Breast epithelium (tissue), 4 donors: ENCODE measurements at regions not wholly inside any gene's neighbourhood (a gene's known extent, or its start where the extent isn't known, plus 50 kb on each side); places are given as distances from the start of the nearest gene placed in this dataset.

Source experiments
- DNase-seq, 2 donors: peaks; one replicate each; pipeline ENCODE4 v3.0.0-alpha.2; 2019; ENCODE audit warnings: low spot score in 2 of 2
- H3K27ac ChIP-seq, 2 donors: fragments of 200-600 bp; sonication (generic) in 1 of 2; one replicate each; pipeline ENCODE4 v1.5.1; 2016 to 2019; ENCODE audit warnings: mild to moderate bottlenecking in 1 of 2
- H3K27me3 ChIP-seq, 2 donors: fragments of 200-600 bp; sonication (generic) in 1 of 2; one replicate each; pipeline versions ENCODE4 v1.5.1 to v1.6.0; 2017 to 2019; ENCODE audit warnings: control low read depth in 1 of 2, mild to moderate bottlenecking in 1 of 2
- H3K36me3 ChIP-seq: fragments of 200-600 bp; one replicate; pipeline ENCODE4 v1.5.1; 2019
- H3K4me1 ChIP-seq, 2 donors: fragments of 200-600 bp; sonication (generic); one replicate each; pipeline ENCODE4 v1.5.1; 2016 to 2019; ENCODE audit warnings: control low read depth in 1 of 2
- H3K4me3 ChIP-seq, 3 donors: fragments of 200-600 bp; sonication (generic); 1 replicate in 2 of 3; 2 replicates in 1 of 3; pipeline ENCODE4 v1.5.1; 2016 to 2019; ENCODE audit warnings: mild to moderate bottlenecking in 3 of 3, moderate library complexity in 2 of 3
- H3K9me3 ChIP-seq, 2 donors: fragments of 200-600 bp; sonication (generic) in 1 of 2; one replicate each; pipeline ENCODE4 v1.5.1; 2016 to 2019; ENCODE audit warnings: control low read depth in 1 of 2
- POLR2A ChIP-seq: fragments of 450-650 bp; IDR thresholded peaks from one replicate; pipeline ENCODE4 v1.6.1; 2016; ENCODE audit warnings: antibody characterized with exemption, mild to moderate bottlenecking, moderate library complexity
- POLR2AphosphoS5 ChIP-seq, 3 donors: sonication (generic); formaldehyde crosslinking; IDR thresholded peaks; one replicate each; pipeline ENCODE4 v1.6.1; 2017; ENCODE audit warnings: antibody characterized with exemption in 3 of 3
- intact Hi-C: fragments of 100-400 bp; cut with DNase I; formaldehyde crosslinking; loops from one replicate; pipeline ENCODE4 v1.15.1; 2023; ENCODE audit warnings: low total_unique reads
- TF ChIP-seq, protein P1 (sequence below), 3 donors: fragments of 450-650 bp; IDR thresholded peaks; one replicate each; pipeline ENCODE4 v1.5.1; 2016 to 2017; ENCODE audit warnings: antibody characterized with exemption in 3 of 3, mild to moderate bottlenecking in 3 of 3, moderate library complexity in 3 of 3

DNA sequence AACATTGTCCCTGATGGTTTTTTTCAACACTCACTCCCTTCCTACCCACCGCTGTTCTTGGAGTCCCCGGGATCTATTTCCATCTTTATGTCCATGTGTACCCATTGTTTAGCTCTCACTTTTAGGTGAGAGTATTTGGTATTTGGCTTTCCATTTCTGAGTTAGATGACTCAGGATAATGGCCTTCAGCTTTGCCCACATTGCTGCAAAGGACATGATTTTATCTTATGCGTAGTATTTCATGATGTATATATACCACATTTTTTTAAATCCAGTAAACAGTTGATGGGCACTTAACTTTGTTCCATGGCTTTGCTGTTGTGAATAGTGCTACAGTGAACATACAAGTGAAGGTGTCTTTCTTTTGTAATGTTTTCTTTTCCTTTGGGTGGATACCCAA lies 123.5 kb upstream of the KITLG start:
- Histone ChIP-seq H3K36me3 (no peaks in the 10 kb centered on the region), H3K4me3 (no peak overlapping the region), H3K4me1 (no peaks in the 10 kb centered on the region), H3K27ac (no peak overlapping the region), H3K9me3 (peaks cover 0 to 13% of the 10 kb centered on the region in 2 donors), H3K27me3 (no peaks in the 10 kb centered on the region)
- intact Hi-C loops = no loop called here
- TF ChIP-seq POLR2A (no peak), POLR2AphosphoS5 (IDR thresholded peaks at IDR 0.05) (no peak)
- TF ChIP-seq, protein P1, sequence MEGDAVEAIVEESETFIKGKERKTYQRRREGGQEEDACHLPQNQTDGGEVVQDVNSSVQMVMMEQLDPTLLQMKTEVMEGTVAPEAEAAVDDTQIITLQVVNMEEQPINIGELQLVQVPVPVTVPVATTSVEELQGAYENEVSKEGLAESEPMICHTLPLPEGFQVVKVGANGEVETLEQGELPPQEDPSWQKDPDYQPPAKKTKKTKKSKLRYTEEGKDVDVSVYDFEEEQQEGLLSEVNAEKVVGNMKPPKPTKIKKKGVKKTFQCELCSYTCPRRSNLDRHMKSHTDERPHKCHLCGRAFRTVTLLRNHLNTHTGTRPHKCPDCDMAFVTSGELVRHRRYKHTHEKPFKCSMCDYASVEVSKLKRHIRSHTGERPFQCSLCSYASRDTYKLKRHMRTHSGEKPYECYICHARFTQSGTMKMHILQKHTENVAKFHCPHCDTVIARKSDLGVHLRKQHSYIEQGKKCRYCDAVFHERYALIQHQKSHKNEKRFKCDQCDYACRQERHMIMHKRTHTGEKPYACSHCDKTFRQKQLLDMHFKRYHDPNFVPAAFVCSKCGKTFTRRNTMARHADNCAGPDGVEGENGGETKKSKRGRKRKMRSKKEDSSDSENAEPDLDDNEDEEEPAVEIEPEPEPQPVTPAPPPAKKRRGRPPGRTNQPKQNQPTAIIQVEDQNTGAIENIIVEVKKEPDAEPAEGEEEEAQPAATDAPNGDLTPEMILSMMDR (IDR thresholded peaks at IDR 0.05) = no peak
- no peak for DNase-seq

DNA sequence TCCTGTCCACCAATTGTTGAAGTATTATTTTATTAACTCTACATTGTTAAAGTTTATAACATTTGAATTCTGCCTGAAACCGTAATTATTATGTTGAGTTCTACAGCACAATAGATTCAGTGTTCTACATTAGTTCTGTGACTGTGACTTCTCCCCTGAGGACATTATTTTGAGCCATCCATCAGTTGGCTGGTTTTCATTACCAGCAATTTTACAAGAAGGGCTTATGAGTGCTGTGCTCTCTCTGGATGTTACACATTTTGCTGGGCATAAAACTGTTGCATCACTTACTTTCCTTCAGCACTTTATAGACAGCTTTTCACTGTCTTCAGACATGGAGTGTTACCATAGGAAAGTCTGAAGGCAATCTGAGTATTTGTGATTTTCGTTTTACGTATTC lies 118.2 kb upstream of the KITLG start:
- no peak overlapping the region for H3K4me3 ChIP-seq
- intact Hi-C loops = no loop called here
- no peaks in the 10 kb centered on the region for H3K9me3 ChIP-seq
- H3K36me3 ChIP-seq = peaks cover 3% of the 10 kb centered on the region
- TF ChIP-seq POLR2A = no peak
- TF ChIP-seq POLR2AphosphoS5 (IDR thresholded peaks at IDR 0.05) = no peak
- TF ChIP-seq, protein P1 (IDR thresholded peaks at IDR 0.05) = no peak
- H3K27ac ChIP-seq = no peak overlapping the region
- no peak for DNase-seq
- H3K27me3 ChIP-seq = no peaks in the 10 kb centered on the region
- no peaks in the 10 kb centered on the region for H3K4me1 ChIP-seq

DNA sequence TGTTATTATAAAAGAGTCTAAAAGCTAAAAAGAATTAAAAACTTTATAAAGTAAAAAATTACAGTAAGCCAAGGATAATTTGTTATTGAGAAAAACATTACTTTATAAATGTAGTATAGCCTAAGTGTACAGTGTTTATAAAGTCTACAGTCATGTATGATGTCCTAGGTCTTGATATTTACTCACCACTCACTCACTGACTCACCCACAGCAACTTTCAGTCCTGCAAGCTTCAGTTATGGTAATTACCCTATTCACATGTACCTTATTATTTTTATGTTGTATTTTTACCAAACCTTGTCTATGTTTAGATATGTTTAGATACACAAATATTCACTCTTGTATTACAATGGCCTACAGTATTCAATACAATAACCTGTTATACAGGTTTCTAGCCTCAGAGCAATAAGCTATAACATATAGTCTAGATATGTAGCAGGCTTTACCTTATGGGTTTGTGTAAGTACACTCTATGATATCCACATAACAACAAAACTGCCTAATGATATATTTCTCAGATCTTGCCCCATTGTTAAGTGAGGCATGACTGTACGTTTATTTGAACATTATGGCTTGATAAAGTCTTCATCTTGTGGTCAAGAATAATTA lies 113.7 kb upstream of the KITLG start:
- intact Hi-C loops = no loop called here
- no peaks in the 10 kb centered on the region for H3K27me3 ChIP-seq
- H3K4me3 ChIP-seq = no peak overlapping the region
- H3K36me3 ChIP-seq = peaks cover 3% of the 10 kb centered on the region
- H3K9me3 ChIP-seq = peaks cover 0 to 5% of the 10 kb centered on the region in 2 donors
- TF ChIP-seq POLR2A (no peak), POLR2AphosphoS5 (IDR thresholded peaks at IDR 0.05) (no peak)
- TF ChIP-seq, protein P1 (IDR thresholded peaks at IDR 0.05) = no peak
- no peak overlapping the region for H3K27ac ChIP-seq
- DNase-seq = no peak
- no peaks in the 10 kb centered on the region for H3K4me1 ChIP-seq

DNA sequence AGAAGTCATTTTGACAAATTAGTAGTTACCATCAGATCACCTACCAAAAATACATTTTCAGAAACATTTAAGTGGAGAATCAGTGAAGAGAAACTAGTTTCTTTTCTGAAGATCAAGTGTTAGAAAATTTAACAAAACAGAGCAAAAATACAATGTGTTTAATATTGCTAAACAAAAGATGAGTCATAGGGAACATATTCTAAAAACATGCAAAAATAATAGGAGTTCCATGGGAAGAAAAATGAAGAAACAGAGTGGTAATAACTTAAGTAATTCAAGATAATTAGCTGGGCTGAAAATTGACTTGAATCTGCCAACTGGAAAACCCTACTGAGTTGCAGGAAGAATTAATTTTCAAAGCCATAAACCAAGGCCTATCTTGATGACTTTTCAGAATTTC lies 111.5 kb upstream of the KITLG start:
- H3K27ac ChIP-seq = no peak overlapping the region
- peaks cover 0 to 6% of the 10 kb centered on the region in 2 donors for H3K9me3 ChIP-seq
- intact Hi-C loops = no loop called here
- no peak for DNase-seq
- H3K36me3 ChIP-seq = no peaks in the 10 kb centered on the region
- H3K4me3 ChIP-seq = no peak overlapping the region
- no peaks in the 10 kb centered on the region for H3K27me3 ChIP-seq
- TF ChIP-seq, protein P1 (IDR thresholded peaks at IDR 0.05) = no peak
- no peak for TF ChIP-seq POLR2A
- TF ChIP-seq POLR2AphosphoS5 (IDR thresholded peaks at IDR 0.05) = no peak
- H3K4me1 ChIP-seq = no peaks in the 10 kb centered on the region

DNA sequence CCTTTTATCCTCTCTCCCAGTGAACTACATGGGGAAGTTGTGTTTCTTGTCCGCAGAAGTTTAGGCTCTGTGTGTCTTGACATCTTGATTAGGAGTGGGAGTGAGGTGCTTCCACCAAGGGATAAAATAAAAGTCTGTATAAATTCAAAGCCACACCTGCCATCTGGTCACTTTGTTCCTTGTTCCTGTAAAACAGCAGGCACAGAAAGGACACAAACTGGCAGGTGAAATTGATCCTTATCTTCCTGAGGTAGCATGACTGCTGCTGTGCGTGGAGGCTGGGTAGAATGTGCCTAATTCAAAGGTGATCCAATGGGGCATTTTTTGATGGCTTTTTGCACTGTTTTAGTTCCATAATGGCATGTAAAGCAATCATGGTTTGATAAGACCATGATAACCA lies 104.3 kb upstream of the KITLG start:
- Histone ChIP-seq H3K9me3 (peaks cover 0 to 5% of the 10 kb centered on the region in 2 donors), H3K27ac (no peak overlapping the region), H3K4me3 (no peak overlapping the region), H3K36me3 (no peaks in the 10 kb centered on the region), H3K4me1 (no peaks in the 10 kb centered on the region), H3K27me3 (no peaks in the 10 kb centered on the region)
- no peak for DNase-seq
- TF ChIP-seq POLR2AphosphoS5 (IDR thresholded peaks at IDR 0.05) (no peak), POLR2A (no peak)
- TF ChIP-seq, protein P1 (IDR thresholded peaks at IDR 0.05) = no peak
- intact Hi-C loops = loop anchor here (10.0 kb wide), 1 partner anchor 1750 kb away; no protein-coding TSS in a partner anchor
